Suprapubic skin (tissue), 3 donors: ENCODE measurements at regions not wholly inside any gene's neighbourhood (a gene's known extent, or its start where the extent isn't known, plus 50 kb on each side); places are given as distances from the start of the nearest gene placed in this dataset.

Experiments
- POLR2A ChIP-seq, 2 donors: fragments of 450-650 bp; IDR thresholded peaks; one replicate each; pipeline ENCODE4 v1.6.1; 2017; ENCODE audit warnings: antibody characterized with exemption in 2 of 2, mild to moderate bottlenecking in 2 of 2, moderate library complexity in 2 of 2
- TF ChIP-seq, protein P1 (sequence below), 2 donors: fragments of 200-600 bp in 1 of 2; fragments of 450-650 bp in 1 of 2; sonication (generic) in 1 of 2; IDR thresholded peaks; one replicate each; pipeline ENCODE4 v1.5.1; 2016 to 2019; ENCODE audit warnings: antibody characterized with exemption in 2 of 2, mild to moderate bottlenecking in 1 of 2, moderate library complexity in 1 of 2

GRCh38 chr2:223155956-223156355 lies 104.0 kb downstream of the KCNE4 start:
- TF ChIP-seq, protein P1, sequence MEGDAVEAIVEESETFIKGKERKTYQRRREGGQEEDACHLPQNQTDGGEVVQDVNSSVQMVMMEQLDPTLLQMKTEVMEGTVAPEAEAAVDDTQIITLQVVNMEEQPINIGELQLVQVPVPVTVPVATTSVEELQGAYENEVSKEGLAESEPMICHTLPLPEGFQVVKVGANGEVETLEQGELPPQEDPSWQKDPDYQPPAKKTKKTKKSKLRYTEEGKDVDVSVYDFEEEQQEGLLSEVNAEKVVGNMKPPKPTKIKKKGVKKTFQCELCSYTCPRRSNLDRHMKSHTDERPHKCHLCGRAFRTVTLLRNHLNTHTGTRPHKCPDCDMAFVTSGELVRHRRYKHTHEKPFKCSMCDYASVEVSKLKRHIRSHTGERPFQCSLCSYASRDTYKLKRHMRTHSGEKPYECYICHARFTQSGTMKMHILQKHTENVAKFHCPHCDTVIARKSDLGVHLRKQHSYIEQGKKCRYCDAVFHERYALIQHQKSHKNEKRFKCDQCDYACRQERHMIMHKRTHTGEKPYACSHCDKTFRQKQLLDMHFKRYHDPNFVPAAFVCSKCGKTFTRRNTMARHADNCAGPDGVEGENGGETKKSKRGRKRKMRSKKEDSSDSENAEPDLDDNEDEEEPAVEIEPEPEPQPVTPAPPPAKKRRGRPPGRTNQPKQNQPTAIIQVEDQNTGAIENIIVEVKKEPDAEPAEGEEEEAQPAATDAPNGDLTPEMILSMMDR (IDR thresholded peaks at IDR 0.05) = no peak
- TF ChIP-seq POLR2A (IDR thresholded peaks at IDR 0.05) = no peak
